Endothelial cell of umbilical vein (primary cell): ENCODE measurements at regions not wholly inside any gene's neighbourhood (a gene's known extent, or its start where the extent isn't known, plus 50 kb on each side); places are given as distances from the start of the nearest gene placed in this dataset.

Experiments used
- CTCF ChIP-seq, 2 donors: IDR thresholded peaks; 1 replicate in 1 of 2; 2 replicates in 1 of 2; pipeline ENCODE4 v1.5.1; 2011; ENCODE audit warnings: low read length in 2 of 2, mild to moderate bottlenecking in 2 of 2, moderate library complexity in 2 of 2, control low read depth in 1 of 2, inconsistent platforms in 1 of 2, low read depth in 1 of 2; ENCODE audit not compliant: insufficient read depth in 1 of 2; ENCODE audit errors: extremely low read depth in 1 of 2
- EZH2 ChIP-seq: IDR thresholded peaks from 2 replicates; pipeline ENCODE4 v1.6.1; 2012; ENCODE audit warnings: borderline replicate concordance, low read depth, mild to moderate bottlenecking, moderate library complexity, low read length, inconsistent platforms; ENCODE audit not compliant: severe bottlenecking
- JUN ChIP-seq: IDR thresholded peaks from 2 replicates; pipeline ENCODE4 v1.6.1; 2011; ENCODE audit warnings: borderline replicate concordance, low read depth; ENCODE audit not compliant: insufficient read length, insufficient read depth
- MAX ChIP-seq: IDR thresholded peaks from 2 replicates; pipeline ENCODE4 v1.6.1; 2011; ENCODE audit not compliant: insufficient read depth, insufficient read length
- POLR2A ChIP-seq: IDR thresholded peaks from 2 replicates; pipeline ENCODE4 v1.6.1; 2012; ENCODE audit warnings: low read depth, mild to moderate bottlenecking, control low read depth, low read length
- POLR2AphosphoS5 ChIP-seq: IDR thresholded peaks from 2 replicates; pipeline ENCODE4 v1.6.1; 2012; ENCODE audit warnings: low read depth, mild to moderate bottlenecking, control low read depth, low read length, moderate library complexity; ENCODE audit not compliant: insufficient read depth

GRCh38 chr6:121756666-121757065 lies 321.2 kb downstream of the GJA1 start:
- TF ChIP-seq CTCF (IDR thresholded peaks at IDR 0.05; ENCODE audit: extremely low read depth in 1 of 2, insufficient read depth in 1 of 2, low read depth in 1 of 2, low read length in 2 of 2) (no peak), EZH2 (no peak), JUN (no peak), POLR2AphosphoS5 (no peak), POLR2A (no peak), MAX (no peak)
